ENCODE measurements at regions not wholly inside any gene's neighbourhood (a gene's known extent, or its start where the extent isn't known, plus 50 kb on each side); places are given as distances from the start of the nearest gene placed in this dataset.
A peak's percentile ranks its signal among the peaks of the same experiment; 100 is the strongest.
"Not testable (repeated sequence)": the region's sequence is repeated elsewhere in the genome, so short reads cannot be mapped to it uniquely, and the experiment has no call there.

DNA sequence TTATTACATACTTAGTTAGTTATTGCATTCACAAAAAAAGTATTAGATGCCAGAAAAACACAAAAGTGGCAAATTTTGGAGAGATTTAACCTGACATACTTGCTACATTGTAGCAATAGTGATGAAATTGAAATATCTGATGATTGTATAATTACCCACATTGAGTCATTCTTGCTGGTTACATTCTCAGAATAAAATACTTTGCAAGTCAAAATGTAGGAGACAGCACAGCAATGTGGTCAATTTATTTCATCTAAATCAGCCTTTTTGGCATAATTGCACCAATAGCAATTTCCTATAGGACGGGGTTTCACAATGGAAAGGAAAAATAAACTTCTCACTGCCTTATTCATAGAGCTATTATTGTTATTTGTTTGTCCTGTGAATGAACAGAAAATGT, 125.0 kb upstream of the ETV6 start:
- ATAC-seq (no peak), DNase-seq (no peak)
- intact Hi-C loops (cut with DNase I, micrococcal nuclease): no loop called here

- DNase-seq (no peak), ATAC-seq (no peak)
- intact Hi-C loops (cut with DNase I, micrococcal nuclease): no loop called here
Measured at GRCh38 chr12:11534064-11534463, 115.4 kb upstream of the ETV6 start.

- intact Hi-C loops (cut with DNase I, micrococcal nuclease): no loop called here
- no peak for ATAC-seq
- DNase-seq: no peak
Measured at GRCh38 chr12:11535127-11535526, 114.3 kb upstream of the ETV6 start.

- DNase-seq: no peak
- ATAC-seq: no peak
- intact Hi-C loops (cut with DNase I, micrococcal nuclease): no loop called here
Measured at GRCh38 chr12:11539156-11539555, 110.3 kb upstream of the ETV6 start.

DNA sequence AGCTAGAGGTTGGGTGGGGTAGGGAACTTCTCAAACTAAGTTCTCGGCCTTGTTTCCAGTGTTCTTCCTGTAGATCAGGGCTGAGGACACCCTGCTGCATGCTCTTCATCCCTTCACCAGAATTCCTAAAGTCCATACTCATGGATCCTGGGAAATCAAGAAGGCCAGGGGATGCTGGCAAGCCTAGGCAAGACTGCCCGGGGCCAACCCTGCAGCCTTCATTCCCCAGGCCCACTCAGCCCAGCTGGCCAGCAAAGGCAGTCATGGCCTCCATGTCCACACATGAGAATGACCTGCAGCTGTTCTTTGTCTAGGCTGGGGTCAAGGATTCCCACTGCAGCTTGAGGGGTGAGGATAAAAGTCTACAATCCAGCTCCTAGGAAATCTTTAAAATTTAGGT, 109.3 kb upstream of the ETV6 start:
- intact Hi-C loops (cut with DNase I, micrococcal nuclease): no loop called here
- no peak for DNase-seq
- no peak for ATAC-seq

GRCh38 chr12:11540615-11541310, 108.7 kb upstream of the ETV6 start:
- no peak for DNase-seq
- intact Hi-C loops (cut with DNase I, micrococcal nuclease): no loop called here
- no peak for ATAC-seq

GRCh38 chr12:11542599-11542998, 106.9 kb upstream of the ETV6 start:
- intact Hi-C loops (cut with DNase I, micrococcal nuclease): no loop called here
- DNase-seq (no peak), ATAC-seq (no peak)

- intact Hi-C loops (cut with DNase I, micrococcal nuclease): no loop called here
- no peak for ATAC-seq
Measured at GRCh38 chr12:11543457-11544158, 105.9 kb upstream of the ETV6 start.

DNA sequence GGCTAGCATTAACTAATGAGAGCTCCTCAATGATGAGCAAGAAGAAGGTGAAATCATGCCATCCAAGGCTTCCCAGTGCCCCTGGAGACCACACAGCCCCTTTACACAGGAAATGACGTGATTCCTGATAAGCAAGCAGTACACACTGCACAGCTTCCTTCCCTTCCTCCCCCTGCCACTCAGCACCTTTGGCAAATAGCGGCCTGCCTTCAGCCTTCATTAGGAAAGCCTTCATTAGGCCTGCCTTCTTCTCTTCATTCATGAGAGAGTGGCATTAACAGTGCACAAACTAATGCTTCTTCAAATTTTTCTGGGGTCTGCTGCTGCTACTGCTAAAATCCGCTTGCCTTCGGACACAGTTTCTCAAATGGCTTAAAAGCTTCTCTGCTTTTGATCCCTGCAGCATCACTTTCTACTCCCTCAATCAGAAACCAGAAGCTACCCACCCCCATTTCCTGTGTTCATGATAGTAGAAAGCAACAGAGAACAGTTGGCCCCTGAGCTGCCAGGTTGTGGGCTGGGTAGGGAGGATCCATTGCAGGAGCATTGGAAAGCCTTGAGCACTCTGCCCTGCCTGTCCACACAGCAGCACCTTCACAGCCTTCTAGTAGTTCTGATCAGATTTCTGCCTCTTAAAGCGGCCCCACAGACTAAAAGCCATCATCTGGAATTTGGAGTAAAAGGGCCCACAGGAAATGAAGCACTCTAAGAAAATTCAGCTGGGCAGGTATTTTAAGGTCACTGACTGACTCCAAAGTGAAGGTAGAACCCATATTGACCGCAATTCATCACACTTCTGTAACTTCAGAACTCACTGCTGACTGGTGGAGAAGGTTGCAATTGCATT, 103.8 kb upstream of the ETV6 start:
- no peak for DNase-seq
- intact Hi-C loops (cut with DNase I, micrococcal nuclease): no loop called here
- ATAC-seq: peak; percentile 19

More at GRCh38 chr12:11543457-11544158, 105.9 kb upstream of the ETV6 start:
- no peak for DNase-seq

DNA sequence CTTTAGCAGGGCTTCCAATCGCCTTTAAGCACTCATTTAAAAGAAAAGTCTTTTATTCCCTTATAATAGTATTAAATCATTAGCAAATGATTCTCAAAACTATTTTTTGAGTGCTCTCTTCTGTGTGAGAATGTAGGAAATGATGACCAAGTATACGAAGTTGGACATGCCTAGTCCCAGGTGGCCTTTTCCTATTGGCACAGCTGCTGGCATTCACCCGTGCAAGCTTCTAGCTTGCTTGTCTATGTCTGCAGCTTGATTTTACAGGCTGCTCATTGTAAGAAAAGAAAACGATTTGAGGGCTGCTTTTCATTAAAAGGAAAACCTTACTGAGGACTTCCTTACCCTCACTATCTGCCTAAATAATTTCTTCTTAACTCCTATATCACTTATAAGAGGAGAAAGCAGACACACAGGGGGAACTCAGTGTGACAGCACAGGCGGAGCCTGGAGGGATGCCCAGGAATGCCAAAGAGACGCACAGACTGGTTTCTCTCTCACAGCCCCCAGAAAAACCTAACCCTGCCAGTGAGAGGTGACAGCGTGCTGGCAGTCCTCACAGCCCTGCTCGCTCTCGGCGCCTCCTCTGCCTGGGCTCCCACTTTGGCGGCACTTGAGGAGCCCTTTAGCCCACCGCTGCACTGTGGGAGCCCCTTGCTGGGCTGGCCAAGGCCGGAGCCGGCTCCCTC, 102.7 kb upstream of the ETV6 start:
- peak; percentile 60 for ATAC-seq
- DNase-seq: peak in 1 of 2 donors; percentile 36
- intact Hi-C loops (cut with DNase I, micrococcal nuclease): not testable (repeated sequence)

- intact Hi-C loops (cut with DNase I, micrococcal nuclease): not testable (repeated sequence)
- ATAC-seq: peak; percentile 61
- peak in 1 of 2 donors; percentile 53 for DNase-seq
Measured at GRCh38 chr12:11547271-11547646, 102.2 kb upstream of the ETV6 start.

- ATAC-seq (no peak), DNase-seq (no peak)
- intact Hi-C loops (cut with DNase I, micrococcal nuclease): no loop called here
Measured at GRCh38 chr12:11549119-11549518, 100.4 kb upstream of the ETV6 start.

DNA sequence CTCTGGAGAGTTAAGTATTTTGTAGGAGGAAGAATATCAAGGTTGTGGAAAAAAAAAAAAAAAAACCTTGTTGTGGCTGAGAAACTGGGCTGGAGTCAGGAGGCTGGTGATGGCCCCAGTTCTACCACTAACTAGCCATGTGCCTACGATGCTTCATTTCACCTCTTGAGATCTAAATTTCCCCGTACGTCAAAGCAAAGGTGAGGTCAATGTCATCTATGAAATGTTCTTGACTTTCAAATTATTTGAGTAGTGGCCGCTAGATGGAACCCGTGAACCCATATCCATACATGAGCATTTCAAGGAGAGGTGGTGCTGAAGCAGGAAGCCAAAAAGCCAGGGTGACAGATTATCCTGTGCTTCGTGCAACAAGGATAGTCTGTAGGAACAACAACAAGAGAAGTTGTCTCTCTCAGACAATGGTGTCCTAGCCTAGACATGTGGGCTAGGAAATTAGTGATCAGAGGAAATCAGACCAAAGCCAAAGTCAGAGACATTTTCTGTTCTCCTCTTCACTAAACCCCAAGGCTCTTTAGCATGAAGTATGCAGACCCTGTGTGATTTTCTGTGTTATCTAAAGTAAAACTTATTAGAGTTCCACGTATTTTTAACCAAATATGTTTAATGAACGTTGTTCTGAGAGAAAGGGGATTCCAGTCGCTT, 95.5 kb upstream of the ETV6 start:
- ATAC-seq (peak; percentile 48), DNase-seq (peak; percentile 55)
- intact Hi-C loops (cut with DNase I, micrococcal nuclease): no loop called here

- no peak for ATAC-seq
- DNase-seq: no peak
- intact Hi-C loops (cut with DNase I, micrococcal nuclease): no loop called here
Measured at GRCh38 chr12:11555195-11555594, 94.3 kb upstream of the ETV6 start.

GRCh38 chr12:11555743-11556625, 93.5 kb upstream of the ETV6 start:
- intact Hi-C loops (cut with DNase I, micrococcal nuclease): no loop called here
- ATAC-seq: peak; percentile 81
- peak; percentile 37 to 59 for DNase-seq

DNA sequence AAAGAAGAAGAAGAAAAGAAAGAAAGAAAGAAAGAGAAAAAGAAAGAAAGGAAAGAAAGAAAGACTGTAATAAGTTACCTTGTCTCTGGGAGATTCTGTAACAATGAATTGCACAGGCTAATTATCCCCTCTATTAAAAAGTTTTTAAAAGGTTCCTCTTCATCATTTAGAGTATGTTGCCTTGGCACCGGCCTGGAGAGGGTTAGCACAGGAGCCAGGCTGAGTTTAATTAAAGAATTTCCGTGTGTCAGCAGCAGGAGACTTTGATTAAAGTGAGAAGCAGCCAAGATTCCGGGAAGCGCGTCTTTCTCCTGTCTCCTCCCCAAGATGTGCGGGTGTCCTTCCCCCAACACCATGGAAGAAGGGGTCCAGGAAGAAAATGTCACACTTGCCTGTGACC, 92.8 kb upstream of the ETV6 start:
- intact Hi-C loops (cut with DNase I, micrococcal nuclease): no loop called here
- DNase-seq (no peak), ATAC-seq (peak; percentile 31)

DNA sequence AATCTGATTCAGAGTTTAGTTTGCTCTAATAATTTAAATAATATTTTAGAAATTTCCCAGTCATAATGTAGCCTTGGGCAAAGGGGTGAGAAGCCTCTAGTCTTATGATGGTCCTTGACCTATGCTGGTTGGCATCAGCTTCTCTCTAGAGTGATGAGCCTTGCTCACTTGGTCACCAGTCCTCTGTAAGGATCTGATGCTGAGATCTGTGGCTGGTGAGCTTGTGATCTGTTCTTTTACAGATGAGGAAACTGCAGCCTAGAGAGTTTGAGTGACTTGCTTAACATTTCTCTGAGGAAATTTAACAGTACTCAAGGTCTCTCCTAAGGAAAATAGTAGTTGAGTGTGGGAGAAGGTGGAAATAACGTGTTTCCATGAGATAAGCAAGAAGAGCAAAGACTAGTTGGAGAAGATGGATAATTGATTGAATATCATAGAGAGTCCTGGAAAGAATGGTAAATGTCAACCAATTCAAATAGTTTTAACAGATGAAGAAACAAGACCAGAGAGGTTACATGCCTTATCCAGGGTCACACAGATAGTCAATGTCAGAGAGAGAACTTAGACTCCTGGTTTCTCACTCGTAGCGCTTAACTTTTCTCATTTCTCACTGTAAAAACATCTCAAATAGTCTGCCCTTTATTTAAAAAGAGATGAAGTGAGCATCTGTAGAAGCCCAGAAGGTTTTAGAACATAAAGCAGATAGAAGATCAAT, 89.7 kb upstream of the ETV6 start:
- intact Hi-C loops (cut with DNase I, micrococcal nuclease): no loop called here
- no peak for ATAC-seq

More for the DNA sequence above, 89.7 kb upstream of the ETV6 start:
- no peak for DNase-seq

Data from left colon (tissue), 2 donors.